B cell (primary cell): ENCODE measurements at regions not wholly inside any gene's neighbourhood (a gene's known extent, or its start where the extent isn't known, plus 50 kb on each side); places are given as distances from the start of the nearest gene placed in this dataset.

Experiments used
- EZH2 ChIP-seq: IDR thresholded peaks from 2 replicates; pipeline ENCODE4 v1.6.1; 2012; ENCODE audit warnings: borderline replicate concordance, low read depth, mild to moderate bottlenecking, moderate library complexity, low read length; ENCODE audit not compliant: insufficient read depth, poor library complexity, severe bottlenecking
- TF ChIP-seq, protein P1 (sequence below): fragments of 200-600 bp; IDR thresholded peaks from one replicate; pipeline ENCODE4 v1.8.0; 2022; ENCODE audit warnings: antibody characterized with exemption, mild to moderate bottlenecking

DNA sequence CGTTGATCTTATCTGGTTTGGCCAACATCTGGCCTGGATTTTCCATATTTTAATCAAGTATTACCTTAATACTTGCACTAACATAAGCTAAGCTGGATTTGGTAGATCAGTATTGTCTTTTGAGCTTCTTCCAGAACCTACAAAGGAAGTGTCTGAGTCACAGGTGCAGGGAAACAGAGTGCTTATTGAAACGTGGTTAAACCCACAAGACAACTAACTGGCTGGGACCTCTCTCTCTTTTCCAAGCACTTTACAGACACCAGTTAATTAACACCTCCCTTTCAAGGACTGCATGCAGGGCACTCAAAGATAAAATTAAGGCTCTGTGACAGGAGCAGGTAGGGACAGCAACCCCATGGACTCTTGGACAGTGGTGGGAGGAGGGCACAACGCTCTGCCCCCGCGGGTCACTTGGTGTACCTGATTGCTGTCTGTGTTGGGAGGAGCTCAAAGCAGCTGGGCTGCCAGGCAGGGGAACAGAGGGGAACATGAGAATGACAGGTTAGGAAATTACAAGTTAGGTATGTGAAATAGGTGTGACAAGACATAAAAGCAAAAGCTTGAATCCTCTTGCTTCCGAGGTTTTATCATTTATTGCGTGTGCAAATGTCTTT lies 133.7 kb upstream of the MON1B start:
- TF ChIP-seq, protein P1, sequence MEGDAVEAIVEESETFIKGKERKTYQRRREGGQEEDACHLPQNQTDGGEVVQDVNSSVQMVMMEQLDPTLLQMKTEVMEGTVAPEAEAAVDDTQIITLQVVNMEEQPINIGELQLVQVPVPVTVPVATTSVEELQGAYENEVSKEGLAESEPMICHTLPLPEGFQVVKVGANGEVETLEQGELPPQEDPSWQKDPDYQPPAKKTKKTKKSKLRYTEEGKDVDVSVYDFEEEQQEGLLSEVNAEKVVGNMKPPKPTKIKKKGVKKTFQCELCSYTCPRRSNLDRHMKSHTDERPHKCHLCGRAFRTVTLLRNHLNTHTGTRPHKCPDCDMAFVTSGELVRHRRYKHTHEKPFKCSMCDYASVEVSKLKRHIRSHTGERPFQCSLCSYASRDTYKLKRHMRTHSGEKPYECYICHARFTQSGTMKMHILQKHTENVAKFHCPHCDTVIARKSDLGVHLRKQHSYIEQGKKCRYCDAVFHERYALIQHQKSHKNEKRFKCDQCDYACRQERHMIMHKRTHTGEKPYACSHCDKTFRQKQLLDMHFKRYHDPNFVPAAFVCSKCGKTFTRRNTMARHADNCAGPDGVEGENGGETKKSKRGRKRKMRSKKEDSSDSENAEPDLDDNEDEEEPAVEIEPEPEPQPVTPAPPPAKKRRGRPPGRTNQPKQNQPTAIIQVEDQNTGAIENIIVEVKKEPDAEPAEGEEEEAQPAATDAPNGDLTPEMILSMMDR: no peak
- no peak for TF ChIP-seq EZH2
